NCI-H187 (cell line): ENCODE measurements at regions not wholly inside any gene's neighbourhood (a gene's known extent, or its start where the extent isn't known, plus 50 kb on each side); places are given as distances from the start of the nearest gene placed in this dataset.
"Not testable (repeated sequence)": the region's sequence is repeated elsewhere in the genome, so short reads cannot be mapped to it uniquely, and the experiment has no call there.

Experiments used
- DNase-seq, 2 experiments: peaks; one replicate each; lab custom pipeline; 2025; lab: John Stamatoyannopoulos, UW

DNA sequence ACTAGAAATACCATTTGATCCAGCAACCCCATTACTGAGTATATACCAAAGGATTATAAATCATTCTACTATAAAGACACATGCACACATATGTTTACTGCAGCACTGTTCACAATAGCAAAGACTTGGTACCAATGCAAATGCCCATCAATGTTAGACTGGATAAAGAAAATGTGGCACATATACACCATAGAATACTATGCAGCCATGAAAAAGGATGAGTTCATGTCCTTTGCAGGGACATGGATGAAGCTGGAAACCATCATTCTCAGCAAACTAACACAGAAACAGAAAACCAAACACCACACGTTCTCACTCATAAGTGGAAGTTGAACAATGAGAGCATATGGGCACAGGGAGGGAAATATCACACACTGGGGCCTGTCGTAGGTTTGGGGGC lies 106.0 kb downstream of the SPATA18 start:
- not testable (repeated sequence) for DNase-seq

DNA sequence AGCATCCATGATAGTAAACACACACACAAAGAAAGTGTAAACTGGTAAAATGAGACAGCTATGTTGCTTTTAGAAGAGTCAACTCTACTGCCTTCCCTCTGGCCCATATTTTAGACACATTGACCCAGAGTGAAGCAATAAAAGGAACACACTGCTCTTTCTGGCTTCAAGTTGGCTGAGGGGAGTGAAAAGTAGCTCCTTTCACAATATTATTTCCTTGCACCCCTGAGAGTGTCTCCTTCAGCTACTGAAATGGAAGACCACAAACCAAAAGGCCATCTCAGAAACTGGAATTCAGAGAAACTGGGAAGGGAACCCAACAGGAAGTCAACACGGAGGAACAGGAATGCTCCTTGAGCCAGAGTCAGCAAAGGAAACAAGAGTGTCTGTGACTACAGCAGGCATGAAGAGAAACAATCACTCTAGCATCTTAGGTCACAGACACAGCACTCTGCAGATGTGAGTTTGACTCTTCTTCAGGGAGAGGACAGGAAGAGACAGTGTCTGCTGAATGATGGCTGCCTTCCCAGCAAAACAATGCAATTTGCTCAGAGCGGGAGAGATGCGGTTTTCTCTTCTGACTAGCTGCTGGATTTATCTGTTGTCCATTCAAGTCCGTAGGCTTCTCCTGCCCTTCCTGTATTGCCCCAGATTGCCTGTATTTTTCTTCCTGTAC lies 106.7 kb downstream of the SPATA18 start:
- no peak for DNase-seq

DNA sequence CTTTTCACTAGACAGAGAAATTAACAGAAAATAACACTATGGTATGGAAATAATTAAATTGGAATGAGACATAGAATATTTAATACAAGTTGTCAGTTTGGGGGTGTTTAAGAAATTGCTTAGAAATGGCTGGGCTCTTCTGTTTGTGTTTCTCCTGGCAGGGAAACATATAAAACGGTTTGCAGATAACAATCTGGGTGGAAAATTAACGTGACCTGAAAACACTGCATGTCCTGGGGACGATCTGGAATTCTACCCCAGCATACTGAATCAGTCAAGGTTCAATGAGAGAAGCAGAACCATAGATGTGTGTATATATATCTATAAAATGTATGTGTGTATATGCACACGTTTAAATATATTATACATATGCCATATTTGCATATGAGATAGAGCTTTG lies 109.8 kb downstream of the SPATA18 start:
- DNase-seq, result no peak

DNA sequence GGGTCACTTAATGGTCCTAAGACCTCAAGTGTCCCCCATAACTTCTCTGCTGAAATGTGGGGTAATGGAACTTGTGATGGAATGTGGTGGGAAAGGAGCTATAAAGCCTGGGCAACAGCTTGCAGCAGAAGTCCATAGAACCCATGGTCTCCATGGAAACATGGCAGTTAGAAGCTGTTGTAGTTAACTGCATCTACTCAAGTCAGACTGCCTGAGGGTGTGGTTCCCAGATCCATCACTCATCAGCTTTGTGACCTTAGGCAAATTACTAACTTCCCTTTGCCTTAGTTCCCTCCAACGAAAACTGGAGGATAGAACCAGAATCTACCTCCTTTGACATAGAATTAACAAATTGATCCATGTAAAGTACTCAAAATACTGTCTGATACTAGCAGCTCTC lies 113.0 kb downstream of the SPATA18 start:
- no peak for DNase-seq

DNA sequence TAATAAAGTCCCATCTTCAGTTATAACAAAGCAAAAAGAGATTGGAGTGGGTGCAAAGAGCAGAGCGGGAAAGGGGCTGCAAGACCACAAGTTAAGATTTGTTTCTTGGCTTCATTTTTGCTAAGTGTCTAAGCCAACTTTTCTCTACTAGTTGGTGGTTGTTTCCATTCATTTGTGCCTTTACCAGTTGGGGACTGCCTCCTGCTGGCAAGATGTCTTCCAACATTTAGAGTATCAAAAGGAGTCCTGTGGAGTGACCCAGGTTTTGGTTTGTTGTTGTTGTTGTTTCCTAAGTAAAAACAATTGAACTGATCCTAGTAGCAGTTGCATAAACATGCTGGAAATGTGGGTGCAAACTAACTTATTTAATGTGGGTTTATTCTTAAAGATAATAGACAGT lies 121.1 kb downstream of the SPATA18 start:
- no peak for DNase-seq

DNA sequence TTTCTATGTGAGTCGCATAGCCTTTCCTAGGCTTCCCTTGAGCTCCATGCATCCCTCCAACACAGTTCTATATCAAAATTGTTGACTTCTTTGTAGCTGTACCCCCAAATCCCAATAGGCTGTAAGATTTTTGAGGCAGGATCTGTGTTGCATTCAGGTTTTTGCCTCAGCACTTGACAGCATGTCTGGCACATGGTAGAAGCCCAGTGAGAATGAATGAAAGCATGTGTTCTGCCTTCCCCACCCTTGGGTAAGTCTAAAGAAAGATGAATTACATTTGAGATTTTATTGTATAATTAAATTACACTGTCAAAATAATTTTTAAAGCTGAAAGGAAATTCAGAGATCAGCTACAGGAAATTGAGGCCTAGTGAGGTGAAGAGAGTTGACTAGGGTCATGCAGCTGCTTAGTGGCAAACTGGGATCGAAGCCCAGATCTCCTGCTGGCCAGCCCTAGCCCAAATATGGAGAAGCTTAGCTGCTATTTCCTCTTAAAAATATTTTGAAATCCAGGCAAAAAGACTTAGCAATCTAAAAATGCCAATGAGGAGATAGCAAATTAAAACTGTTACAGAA lies 122.5 kb downstream of the SPATA18 start:
- no peak for DNase-seq

DNA sequence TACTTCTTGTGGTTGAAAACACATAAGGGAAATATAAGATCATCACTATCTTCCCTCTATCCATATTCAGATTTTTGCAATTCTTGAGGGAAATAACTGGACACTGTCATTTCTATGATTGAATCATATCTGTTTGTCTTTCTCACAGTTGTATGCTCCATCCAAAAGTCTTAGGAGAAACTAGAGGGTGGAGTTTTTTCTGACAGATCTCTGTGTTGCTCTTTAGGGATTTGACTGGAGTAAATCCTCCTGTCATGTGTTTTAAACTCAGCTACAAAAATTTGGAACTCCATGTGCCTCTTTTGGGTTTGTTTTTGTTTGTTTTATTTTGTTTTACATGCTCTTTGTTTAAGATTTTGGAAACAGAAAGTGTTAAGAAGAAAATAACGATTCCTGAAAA lies 136.5 kb downstream of the SPATA18 start:
- DNase-seq, result no peak

DNA sequence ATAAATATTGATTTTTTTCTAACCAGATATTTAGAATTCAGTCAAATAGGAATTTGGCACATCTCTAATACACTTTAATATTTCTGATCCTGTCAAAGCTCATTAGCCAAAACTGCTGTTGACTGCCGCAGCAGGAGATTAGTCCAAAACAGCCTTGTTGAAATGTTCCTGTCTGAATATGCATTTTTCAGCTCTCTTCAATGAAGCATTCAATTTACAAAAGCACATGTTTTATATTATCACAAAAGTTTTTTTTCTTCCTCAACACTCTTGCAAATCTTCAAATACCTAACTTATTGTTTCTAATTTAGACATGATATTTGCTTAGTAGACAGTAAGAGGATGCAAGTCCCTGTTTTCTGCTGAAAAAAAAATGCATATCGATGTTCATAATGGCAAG lies 140.9 kb downstream of the SPATA18 start:
- no peak for DNase-seq

DNA sequence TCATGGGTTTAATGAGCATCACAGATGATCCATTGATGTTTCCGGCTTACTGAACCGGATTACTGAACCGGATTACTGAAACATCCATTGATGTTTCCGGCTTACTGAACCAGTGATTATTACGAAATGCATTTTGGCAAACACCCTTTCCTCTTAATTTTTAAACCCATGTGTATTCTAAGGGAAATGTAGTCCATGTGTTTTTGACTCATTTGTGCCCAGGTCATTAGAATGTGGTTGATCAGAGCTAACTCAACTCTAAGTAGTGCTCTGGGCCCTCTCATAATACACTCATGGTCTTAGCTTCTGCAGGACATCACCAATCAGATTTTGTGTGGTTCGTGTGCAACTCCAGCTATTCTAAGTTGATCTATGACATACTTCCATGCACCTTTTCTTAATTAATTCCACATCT lies 141.6 kb downstream of the SPATA18 start:
- no peak for DNase-seq

DNA sequence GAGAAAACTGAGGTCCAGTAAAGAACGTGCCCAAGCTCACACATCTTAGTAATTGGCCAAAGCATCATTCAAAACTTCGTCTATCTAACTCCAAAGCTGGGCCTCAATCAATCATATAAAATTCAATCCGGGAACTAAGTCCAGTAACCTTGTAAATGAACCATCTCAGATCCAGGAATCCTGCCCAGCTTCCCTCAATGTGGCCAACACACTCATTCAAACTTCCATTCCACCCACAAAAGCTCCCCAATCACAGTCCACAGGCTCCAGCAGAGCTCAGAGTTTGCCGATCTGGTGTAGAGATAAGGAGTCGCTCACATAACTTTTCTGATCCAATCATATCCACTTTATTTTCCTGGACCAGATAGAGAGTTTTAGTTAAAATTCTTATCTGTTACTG lies 144.8 kb downstream of the SPATA18 start:
- no peak for DNase-seq

DNA sequence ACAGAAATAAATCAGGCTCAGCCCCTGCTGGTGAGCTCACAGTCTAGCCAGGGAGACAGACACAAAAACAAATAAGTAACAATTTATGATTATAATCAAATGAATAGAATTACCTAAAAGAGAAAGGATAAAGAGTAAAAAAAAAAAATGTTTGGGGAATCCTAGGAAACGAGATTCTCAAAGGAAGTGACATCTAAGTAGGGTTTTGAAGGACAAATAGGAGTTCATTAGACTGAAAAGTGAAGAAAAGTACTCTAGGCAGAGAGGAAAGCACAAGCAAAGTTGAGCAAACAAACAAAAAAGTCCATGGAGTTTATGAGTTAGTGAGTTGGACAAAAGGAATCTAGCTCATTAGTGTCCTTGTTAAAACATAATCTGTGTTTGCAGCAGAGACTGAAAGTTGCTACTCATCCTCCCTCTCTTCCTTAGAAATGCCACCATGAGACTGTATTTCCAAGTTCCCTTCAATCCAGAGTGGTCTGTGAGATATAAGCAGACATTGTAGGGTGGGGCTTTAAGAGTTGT lies 145.6 kb downstream of the SPATA18 start:
- no peak for DNase-seq

DNA sequence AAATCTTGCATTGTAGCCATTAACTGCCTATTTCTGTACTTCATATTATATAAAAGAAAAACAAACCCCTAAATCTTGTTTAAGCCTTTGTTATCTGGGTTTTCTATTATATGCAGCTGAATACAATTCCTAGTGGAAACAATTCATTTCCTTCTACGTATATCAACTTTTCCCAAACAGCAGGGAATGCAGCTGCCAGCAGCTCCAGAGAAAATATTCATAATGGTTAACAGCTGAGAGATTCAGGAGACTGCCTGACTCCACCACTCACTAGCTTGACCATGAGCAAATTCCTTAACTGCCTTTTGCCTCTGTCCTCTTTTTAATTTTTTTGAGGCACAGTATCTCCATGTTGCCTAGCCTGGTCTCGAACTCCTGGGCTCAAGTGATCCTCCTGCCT lies 146.2 kb downstream of the SPATA18 start:
- DNase-seq, result no peak

DNA sequence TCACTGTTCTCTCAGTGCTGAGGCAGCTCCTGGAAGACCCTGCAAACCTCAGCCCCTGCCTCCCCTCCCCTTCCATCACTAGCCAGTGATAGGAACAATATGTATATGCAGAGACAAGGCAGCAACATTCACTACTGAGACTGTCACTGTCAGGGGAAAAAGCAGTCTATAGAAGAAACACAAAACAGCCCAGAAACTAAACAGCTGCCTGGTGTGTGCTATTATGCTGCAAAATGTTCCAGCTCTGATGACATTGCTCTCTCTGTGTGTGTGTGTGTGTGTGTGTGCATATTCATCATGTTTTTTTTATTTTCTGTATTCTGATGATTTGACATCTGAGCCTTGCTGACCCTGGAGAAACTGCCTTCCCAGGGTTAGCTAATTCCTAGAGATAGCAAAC lies 147.2 kb downstream of the SPATA18 start:
- no peak for DNase-seq

DNA sequence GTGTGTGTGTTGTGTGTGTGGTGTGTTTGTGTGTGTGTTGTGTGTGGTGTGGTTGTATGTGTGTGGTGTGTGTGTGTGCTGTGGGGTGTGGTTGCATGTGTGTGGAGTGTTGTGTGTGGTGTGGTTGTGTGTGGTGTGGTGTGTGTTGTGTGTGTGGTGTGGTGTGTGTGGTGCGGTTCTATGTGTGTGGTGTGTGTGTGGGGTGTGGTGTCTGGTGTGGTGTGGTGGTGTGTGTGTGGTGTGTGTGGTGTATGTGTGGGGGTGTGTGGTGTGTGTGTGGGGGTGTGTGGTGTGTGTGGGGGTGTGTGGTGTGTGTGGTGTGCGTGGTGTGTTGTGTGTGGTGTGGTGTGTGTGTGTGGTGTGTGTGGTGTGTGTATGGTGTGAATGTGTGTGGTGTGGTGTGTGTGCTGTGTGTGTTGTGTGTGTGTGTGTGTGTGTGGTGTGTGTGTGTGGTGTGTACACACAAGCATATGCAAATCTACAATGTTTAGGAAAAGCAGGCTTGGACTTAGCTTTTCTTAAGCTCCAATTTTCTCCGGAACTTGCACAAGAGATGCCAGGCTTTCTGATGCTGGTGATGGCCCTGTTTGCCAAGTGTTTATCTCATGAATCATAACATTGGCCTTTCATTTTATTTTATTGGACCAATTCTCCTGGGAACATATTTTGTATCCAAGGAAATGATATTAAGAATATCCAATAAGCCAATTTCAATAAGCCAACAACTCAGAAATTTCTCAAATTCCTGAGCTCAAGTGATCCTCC lies 148.7 kb downstream of the SPATA18 start:
- DNase-seq, result no peak

DNA sequence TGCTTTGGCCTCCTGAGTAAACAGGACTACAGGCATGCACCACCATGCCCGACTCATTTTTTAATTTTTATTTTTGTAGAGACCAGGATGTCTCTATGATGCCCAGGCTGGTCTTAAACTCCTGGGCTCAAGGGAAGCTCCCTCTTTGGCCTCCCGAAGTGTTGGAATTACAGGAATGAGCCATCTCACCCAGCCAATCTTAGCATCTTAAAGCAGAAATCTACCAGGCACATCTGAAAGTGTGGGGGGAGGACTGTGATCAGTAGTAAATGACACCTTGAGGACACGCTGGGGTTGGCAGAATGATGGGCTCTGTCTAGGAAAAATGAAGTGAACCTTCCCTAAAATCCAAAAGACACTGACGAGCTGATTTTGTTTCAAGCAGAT lies 149.2 kb downstream of the SPATA18 start:
- no peak for DNase-seq

DNA sequence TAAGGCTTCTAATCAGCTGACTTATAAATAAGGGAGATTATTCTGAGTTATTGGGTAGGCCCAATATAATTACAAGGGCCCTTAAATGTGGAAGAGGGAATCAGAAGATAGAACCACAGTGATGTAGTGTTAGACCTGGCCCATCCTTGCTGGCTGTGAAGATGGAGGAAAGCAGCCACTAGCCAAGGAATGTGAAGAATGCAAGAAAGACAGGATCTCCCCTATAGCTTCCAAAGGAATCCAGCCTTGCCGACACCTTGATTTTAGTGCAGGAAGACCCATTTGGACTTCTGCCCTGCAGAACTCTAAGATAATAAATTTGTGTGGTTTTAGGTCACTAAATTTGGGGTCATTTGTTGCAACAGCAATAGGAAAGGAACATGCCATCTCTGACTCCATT lies 150.6 kb downstream of the SPATA18 start:
- DNase-seq, result no peak

DNA sequence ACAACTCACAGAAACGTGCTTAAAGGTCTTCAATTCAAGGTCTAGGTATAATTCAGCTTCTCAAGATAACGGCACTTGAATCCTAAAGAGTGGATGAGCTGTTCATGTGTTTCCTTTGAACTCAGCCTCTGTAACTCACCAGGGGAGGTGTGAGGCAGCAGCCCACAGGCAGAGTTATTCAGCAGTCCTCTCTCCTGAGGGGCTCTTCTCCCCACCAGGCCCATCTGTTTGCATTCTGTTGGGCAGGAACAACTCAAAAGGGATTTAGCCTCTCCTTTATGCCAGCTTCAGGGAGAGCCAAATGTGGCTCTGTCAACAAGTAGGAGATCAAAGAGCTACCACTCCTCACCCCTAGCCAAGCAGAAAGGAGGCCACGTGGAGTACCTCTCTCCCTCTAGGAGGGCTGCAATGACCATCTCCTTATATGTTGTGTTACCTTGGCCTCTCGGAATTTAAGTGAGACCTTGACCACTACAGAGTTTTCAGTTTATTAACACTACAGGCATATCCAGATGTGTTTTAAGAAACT lies 151.2 kb downstream of the SPATA18 start:
- no peak for DNase-seq

DNA sequence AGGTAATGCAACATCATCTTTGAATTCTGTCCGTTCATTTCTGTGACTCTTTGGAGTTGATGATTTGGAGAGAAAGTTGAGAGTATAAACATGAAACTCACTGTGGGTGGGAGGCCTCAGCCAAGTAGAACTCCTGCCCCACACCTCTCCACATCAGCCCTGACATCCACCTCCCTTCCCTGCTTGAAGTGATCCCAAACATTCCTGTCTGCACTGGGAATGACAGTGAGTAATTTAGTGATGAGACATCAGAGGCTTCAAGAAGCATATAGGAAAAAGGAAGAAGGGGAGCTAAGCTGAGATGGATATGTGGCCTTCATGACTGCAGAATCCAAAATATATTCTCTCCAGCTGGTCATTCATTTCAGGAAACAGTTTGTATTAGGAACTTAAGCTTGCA lies 151.8 kb downstream of the SPATA18 start:
- DNase-seq, result no peak

DNA sequence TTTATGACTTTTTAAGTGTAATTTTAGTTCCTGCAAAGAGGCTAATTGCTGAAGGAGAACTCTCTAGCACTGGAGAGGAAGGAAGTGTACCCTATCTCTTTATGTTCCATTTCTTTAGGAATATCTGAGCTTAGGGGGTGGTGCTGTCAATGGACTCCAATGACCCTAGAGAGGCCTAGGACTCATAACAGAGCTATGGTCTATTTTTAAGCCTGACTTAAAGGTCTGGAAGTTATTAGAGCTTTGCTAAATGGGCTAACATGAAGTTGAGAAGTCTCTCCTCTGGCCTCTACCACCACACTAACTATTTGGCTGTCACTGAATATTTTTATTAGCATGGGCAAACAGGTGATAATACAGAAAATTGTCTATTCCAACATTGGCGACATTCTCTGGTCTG lies 152.2 kb downstream of the SPATA18 start:
- no peak for DNase-seq

DNA sequence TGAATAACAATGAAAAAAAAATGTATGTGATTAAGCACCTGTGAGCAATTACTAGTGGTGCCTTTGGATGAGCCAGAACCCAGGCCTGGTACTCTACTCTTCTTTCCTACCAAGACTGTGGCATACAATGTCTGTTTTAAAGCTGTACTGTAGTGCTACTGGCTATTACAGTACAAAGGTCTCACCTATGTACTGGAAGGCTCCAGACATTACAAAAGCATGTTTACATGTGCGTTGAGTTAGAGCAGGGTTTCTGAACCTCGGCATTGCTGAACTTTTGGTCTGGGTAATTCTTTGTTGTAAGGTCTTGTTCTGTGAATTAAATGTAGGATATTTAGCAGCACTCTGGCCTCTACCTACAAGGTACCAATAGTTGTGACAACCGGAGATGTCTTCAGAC lies 153.8 kb downstream of the SPATA18 start:
- no peak for DNase-seq

DNA sequence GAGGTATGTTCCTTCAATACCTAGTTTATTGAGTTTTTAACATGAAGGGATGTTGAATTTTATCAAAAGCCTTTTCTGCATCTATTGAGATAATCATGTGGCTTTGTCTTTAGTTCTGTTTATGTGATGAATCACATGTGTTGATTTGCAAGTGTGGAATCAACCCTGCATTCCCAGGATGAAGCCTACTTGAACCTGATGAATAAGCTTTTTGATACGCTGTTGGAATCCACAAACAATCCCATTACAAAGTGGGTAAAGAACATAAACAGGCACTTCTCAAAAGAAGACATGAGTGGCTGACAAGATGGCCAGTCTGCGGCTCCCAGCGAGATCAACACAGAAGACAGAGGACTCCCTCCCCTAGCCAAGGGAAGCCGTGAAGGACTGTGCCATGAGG lies 156.0 kb downstream of the SPATA18 start:
- not testable (repeated sequence) for DNase-seq

DNA sequence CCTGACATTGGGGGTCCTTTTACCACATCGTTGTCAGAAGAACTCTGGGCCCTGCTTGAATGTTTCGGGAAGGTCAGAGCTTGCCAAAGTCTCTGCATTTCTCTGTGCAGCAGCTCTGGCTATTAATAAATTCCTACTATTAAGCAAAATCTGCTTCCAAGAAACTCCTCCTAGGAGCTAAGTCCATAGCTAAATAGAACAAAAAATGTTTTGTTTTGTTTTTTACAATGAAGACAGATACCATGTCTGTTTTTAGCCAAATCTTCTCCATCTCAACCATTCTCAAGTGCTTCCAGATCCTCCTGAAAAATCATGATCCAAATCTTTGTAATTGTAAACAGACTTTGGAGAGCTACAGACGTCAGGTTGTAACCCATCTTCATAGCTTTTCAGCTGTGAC lies 161.6 kb downstream of the SPATA18 start:
- DNase-seq, result no peak

DNA sequence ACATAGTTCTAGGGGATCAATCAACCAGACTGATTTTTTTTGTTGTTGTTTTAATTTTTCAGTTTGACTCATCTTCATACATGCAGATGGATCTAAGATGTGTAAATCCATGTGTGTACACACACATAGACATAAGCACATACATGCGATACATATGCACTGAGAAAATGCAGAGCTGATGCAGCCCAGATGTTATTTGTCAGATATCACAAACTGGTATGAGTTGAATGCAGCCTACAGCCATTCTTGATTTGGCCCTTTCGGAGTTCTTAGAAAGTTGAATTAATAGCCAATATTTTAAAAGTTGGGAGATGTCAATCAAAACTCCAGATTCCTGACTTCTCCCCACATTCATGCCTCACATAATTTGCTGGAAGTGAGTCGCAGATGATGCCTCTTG lies 180.4 kb downstream of the SPATA18 start:
- no peak for DNase-seq
